ENCODE measurements at regions not wholly inside any gene's neighbourhood (a gene's known extent, or its start where the extent isn't known, plus 50 kb on each side); places are given as distances from the start of the nearest gene placed in this dataset.

- DNase-seq = peak; percentile 67 to 79 (median 72)
Measured at GRCh38 chr2:19089476-19089875, 268.9 kb downstream of the OSR1 start.

GRCh38 chr2:19086231-19086651, 272.2 kb downstream of the OSR1 start:
- no peak for DNase-seq

- no peak for DNase-seq
Measured at GRCh38 chr2:19078709-19079108, 279.7 kb downstream of the OSR1 start.

- DNase-seq = no peak
Measured at GRCh38 chr2:19073522-19073921, 284.9 kb downstream of the OSR1 start.

- DNase-seq = no peak
Measured at GRCh38 chr2:19072161-19072560, 286.3 kb downstream of the OSR1 start.

GRCh38 chr2:19070886-19071285, 287.5 kb downstream of the OSR1 start:
- no peak for DNase-seq

- DNase-seq = no peak
Measured at GRCh38 chr2:19068206-19068605, 290.2 kb downstream of the OSR1 start.

- DNase-seq = no peak
Measured at GRCh38 chr2:19062370-19062769, 296.1 kb downstream of the OSR1 start.

- DNase-seq = no peak
Measured at GRCh38 chr2:19059076-19059475, 299.3 kb downstream of the OSR1 start.

GRCh38 chr2:19051203-19051831, 307.1 kb downstream of the OSR1 start:
- DNase-seq = no peak

GRCh38 chr2:19050354-19050753, 308.1 kb downstream of the OSR1 start:
- no peak for DNase-seq

GRCh38 chr2:19048593-19049266, 309.7 kb downstream of the OSR1 start:
- DNase-seq = peak in 2 of 3 experiments; percentile 42 to 75

- DNase-seq = no peak
Measured at GRCh38 chr2:19046986-19047780, 311.2 kb downstream of the OSR1 start.

- no peak for DNase-seq
Measured at GRCh38 chr2:19045151-19045550, 313.3 kb downstream of the OSR1 start.

GRCh38 chr2:19043893-19044292, 314.5 kb downstream of the OSR1 start:
- DNase-seq = no peak

- DNase-seq = no peak
Measured at GRCh38 chr2:19041434-19042041, 316.9 kb downstream of the OSR1 start.

- DNase-seq = no peak
Measured at GRCh38 chr2:19038071-19039015, 320.1 kb downstream of the OSR1 start.

GRCh38 chr2:19036091-19036490, 322.3 kb downstream of the OSR1 start:
- DNase-seq = no peak

- no peak for DNase-seq
Measured at GRCh38 chr2:19035238-19035637, 323.2 kb downstream of the OSR1 start.

GRCh38 chr2:19033240-19033639, 325.2 kb downstream of the OSR1 start:
- no peak for DNase-seq

- no peak for DNase-seq
Measured at GRCh38 chr2:19031642-19032041, 326.8 kb downstream of the OSR1 start.

GRCh38 chr2:19029655-19030054, 328.8 kb downstream of the OSR1 start:
- DNase-seq = no peak

Data from NCI-H1417 (cell line).